Cardiac muscle cell (in vitro differentiated cells and primary cell): ENCODE measurements at regions not wholly inside any gene's neighbourhood (a gene's known extent, or its start where the extent isn't known, plus 50 kb on each side); places are given as distances from the start of the nearest gene placed in this dataset.
"Not testable (repeated sequence)": the region's sequence is repeated elsewhere in the genome, so short reads cannot be mapped to it uniquely, and the experiment has no call there.

Experiments used
- DNase-seq, 2 donors: peaks; one replicate each; pipeline versions ENCODE4 v3.0.0 to v3.0.0-alpha.2; 2010 to 2017; ENCODE audit warnings: low read depth in 1 of 2, low spot score in 1 of 2
- H3K27ac ChIP-seq: fragments of 200-600 bp; sonication (generic); 2 replicates; pipeline ENCODE4 v1.5.1; 2016
- H3K27me3 ChIP-seq: fragments of 200-600 bp; sonication (generic); 2 replicates; pipeline ENCODE4 v1.6.0; 2016; ENCODE audit warnings: control low read depth
- H3K36me3 ChIP-seq: fragments of 200-600 bp; sonication (generic); 2 replicates; pipeline ENCODE4 v1.5.1; 2016; ENCODE audit warnings: control low read depth
- H3K4me1 ChIP-seq: fragments of 200-600 bp; sonication (generic); 2 replicates; pipeline ENCODE4 v1.8.1; 2017; ENCODE audit warnings: low read depth, mild to moderate bottlenecking, mixed run types
- H3K4me3 ChIP-seq: fragments of 200-600 bp; sonication (generic); 2 replicates; pipeline ENCODE4 v1.5.1; 2016; ENCODE audit warnings: mild to moderate bottlenecking
- H3K9me3 ChIP-seq: fragments of 200-600 bp; sonication (generic); 2 replicates; pipeline ENCODE4 v1.5.1; 2017; ENCODE audit warnings: low read depth, mild to moderate bottlenecking, control low read depth
- CTCF ChIP-seq: IDR thresholded peaks from 2 replicates; pipeline ENCODE4 v1.5.1; 2012; ENCODE audit warnings: low read depth, mild to moderate bottlenecking, low read length

GRCh38 chr3:87541723-87542122 lies 265.3 kb upstream of the POU1F1 start:
- Histone ChIP-seq H3K36me3 (no peaks in the 10 kb centered on the region), H3K27me3 (no peaks in the 10 kb centered on the region), H3K4me3 (no peak overlapping the region), H3K27ac (no peak overlapping the region), H3K9me3 (no peaks in the 10 kb centered on the region), H3K4me1 (no peaks in the 10 kb centered on the region)
- DNase-seq = no peak
- no peak for TF ChIP-seq CTCF

GRCh38 chr3:87538722-87539121 lies 262.3 kb upstream of the POU1F1 start:
- H3K36me3 ChIP-seq, H3K4me1 ChIP-seq, DNase-seq, H3K9me3 ChIP-seq, H3K27me3 ChIP-seq, H3K4me3 ChIP-seq, H3K27ac ChIP-seq: not testable (repeated sequence)

GRCh38 chr3:87509401-87509800 lies 233.0 kb upstream of the POU1F1 start:
- Histone ChIP-seq H3K4me1 (no peaks in the 10 kb centered on the region), H3K4me3 (no peak overlapping the region), H3K36me3 (no peaks in the 10 kb centered on the region), H3K9me3 (no peaks in the 10 kb centered on the region), H3K27me3 (no peaks in the 10 kb centered on the region), H3K27ac (no peak overlapping the region)
- no peak for TF ChIP-seq CTCF
- no peak for DNase-seq

GRCh38 chr3:87508921-87509320 lies 232.5 kb upstream of the POU1F1 start:
- H3K4me1 ChIP-seq = no peaks in the 10 kb centered on the region
- H3K27me3 ChIP-seq = no peaks in the 10 kb centered on the region
- no peak overlapping the region for H3K4me3 ChIP-seq
- no peaks in the 10 kb centered on the region for H3K9me3 ChIP-seq
- DNase-seq = no peak
- H3K27ac ChIP-seq = no peak overlapping the region
- H3K36me3 ChIP-seq = no peaks in the 10 kb centered on the region
- no peak for TF ChIP-seq CTCF

- Histone ChIP-seq H3K36me3 (no peaks in the 10 kb centered on the region), H3K4me1 (no peaks in the 10 kb centered on the region), H3K27ac (no peak overlapping the region), H3K27me3 (no peaks in the 10 kb centered on the region), H3K4me3 (no peak overlapping the region), H3K9me3 (no peaks in the 10 kb centered on the region)
- DNase-seq = no peak
- TF ChIP-seq CTCF = no peak
Measured at GRCh38 chr3:87507753-87508152, 231.4 kb upstream of the POU1F1 start.

- Histone ChIP-seq H3K9me3 (no peaks in the 10 kb centered on the region), H3K4me1 (no peaks in the 10 kb centered on the region), H3K4me3 (no peak overlapping the region), H3K36me3 (no peaks in the 10 kb centered on the region), H3K27ac (no peak overlapping the region), H3K27me3 (no peaks in the 10 kb centered on the region)
- TF ChIP-seq CTCF = peak; percentile 56
- DNase-seq = peak; percentile 59
Measured at GRCh38 chr3:87503900-87504498, 227.6 kb upstream of the POU1F1 start.
